ENCODE measurements at regions not wholly inside any gene's neighbourhood (a gene's known extent, or its start where the extent isn't known, plus 50 kb on each side); places are given as distances from the start of the nearest gene placed in this dataset.

DNA sequence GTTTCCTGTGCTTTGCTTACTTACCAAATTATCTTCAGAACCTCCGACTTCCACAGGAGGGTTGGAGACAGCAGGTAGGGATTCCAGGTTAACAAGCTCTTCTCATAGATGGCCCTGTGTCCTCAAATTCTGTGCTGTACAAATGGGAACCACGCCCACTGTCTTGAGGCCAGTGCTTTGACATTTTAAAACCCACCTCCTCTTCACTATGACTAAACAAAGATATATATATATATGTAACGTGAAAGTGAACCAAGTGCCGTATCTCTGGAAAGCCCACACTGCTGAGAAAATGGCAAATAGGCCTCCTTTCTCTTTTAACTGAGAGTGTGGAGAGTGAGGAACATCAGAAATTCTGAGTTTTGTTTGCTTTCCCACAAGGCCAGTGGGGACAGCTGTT lies 99.6 kb downstream of the ZBTB18 start:
- no peak for TF ChIP-seq ZNF274 (IDR thresholded peaks at IDR 0.05; ENCODE audit: insufficient read depth, insufficient read length)
- TF ChIP-seq, protein P1, sequence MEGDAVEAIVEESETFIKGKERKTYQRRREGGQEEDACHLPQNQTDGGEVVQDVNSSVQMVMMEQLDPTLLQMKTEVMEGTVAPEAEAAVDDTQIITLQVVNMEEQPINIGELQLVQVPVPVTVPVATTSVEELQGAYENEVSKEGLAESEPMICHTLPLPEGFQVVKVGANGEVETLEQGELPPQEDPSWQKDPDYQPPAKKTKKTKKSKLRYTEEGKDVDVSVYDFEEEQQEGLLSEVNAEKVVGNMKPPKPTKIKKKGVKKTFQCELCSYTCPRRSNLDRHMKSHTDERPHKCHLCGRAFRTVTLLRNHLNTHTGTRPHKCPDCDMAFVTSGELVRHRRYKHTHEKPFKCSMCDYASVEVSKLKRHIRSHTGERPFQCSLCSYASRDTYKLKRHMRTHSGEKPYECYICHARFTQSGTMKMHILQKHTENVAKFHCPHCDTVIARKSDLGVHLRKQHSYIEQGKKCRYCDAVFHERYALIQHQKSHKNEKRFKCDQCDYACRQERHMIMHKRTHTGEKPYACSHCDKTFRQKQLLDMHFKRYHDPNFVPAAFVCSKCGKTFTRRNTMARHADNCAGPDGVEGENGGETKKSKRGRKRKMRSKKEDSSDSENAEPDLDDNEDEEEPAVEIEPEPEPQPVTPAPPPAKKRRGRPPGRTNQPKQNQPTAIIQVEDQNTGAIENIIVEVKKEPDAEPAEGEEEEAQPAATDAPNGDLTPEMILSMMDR (IDR thresholded peaks at IDR 0.05 in 2 of 3, conservative IDR thresholded peaks at IDR 0.05 in 1 of 3; ENCODE audit: control insufficient read depth in 2 of 3, extremely low read depth in 1 of 3, insufficient read depth in 1 of 3, low read depth in 3 of 3, low read length in 3 of 3): no peak
- TF ChIP-seq POLR2AphosphoS5 (IDR thresholded peaks at IDR 0.05; ENCODE audit: low read length): no peak
